ENCODE measurements at regions not wholly inside any gene's neighbourhood (a gene's known extent, or its start where the extent isn't known, plus 50 kb on each side); places are given as distances from the start of the nearest gene placed in this dataset.
A peak's percentile ranks its signal among the peaks of the same experiment; 100 is the strongest.

- H3K36me3 ChIP-seq, result no peaks in the 10 kb centered on the region
Measured at GRCh38 chr7:96833676-96834453, 124.2 kb upstream of the SEM1 start.

GRCh38 chr7:96836456-96836855 is 126.8 kb upstream of the SEM1 start:
- Histone ChIP-seq H3K36me3 (no peaks in the 10 kb centered on the region), H3K27me3 (replicated peaks; ENCODE audit: insufficient read depth) (no peaks in the 10 kb centered on the region), H3K4me1 (ENCODE audit: control insufficient read depth in 1 of 2, low read depth in 2 of 2) (peaks cover 3 to 13% of the 10 kb centered on the region in 2 donors), H3K27ac (no peak overlapping the region), H3K9me3 (no peaks in the 10 kb centered on the region), H3K4me3 (peak overlapping the region; percentile 12)
- no peak for TF ChIP-seq CTCF (IDR thresholded peaks at IDR 0.05)
- ATAC-seq (ENCODE audit: insufficient number of reproducible peaks, low FRiP score, low read depth), result no peak
- DNase-seq (ENCODE audit: low spot score), result no peak

More at GRCh38 chr7:96833676-96834453, 124.2 kb upstream of the SEM1 start:
- no peak for DNase-seq (ENCODE audit: low spot score)
- Histone ChIP-seq H3K4me3 (no peak overlapping the region), H3K4me1 (ENCODE audit: control insufficient read depth in 1 of 2, low read depth in 2 of 2) (peaks cover 3 to 13% of the 10 kb centered on the region in 2 donors), H3K27ac (no peak overlapping the region), H3K9me3 (no peaks in the 10 kb centered on the region), H3K27me3 (replicated peaks; ENCODE audit: insufficient read depth) (no peaks in the 10 kb centered on the region)
- no peak for TF ChIP-seq CTCF (IDR thresholded peaks at IDR 0.05)
- ATAC-seq (ENCODE audit: insufficient number of reproducible peaks, low FRiP score, low read depth), result no peak

GRCh38 chr7:96837593-96837992 is 127.9 kb upstream of the SEM1 start:
- Histone ChIP-seq H3K4me3 (no peak overlapping the region), H3K9me3 (no peaks in the 10 kb centered on the region), H3K27me3 (replicated peaks; ENCODE audit: insufficient read depth) (no peaks in the 10 kb centered on the region), H3K27ac (no peak overlapping the region), H3K4me1 (ENCODE audit: control insufficient read depth in 1 of 2, low read depth in 2 of 2) (peaks cover 3 to 13% of the 10 kb centered on the region in 2 donors), H3K36me3 (no peaks in the 10 kb centered on the region)
- no peak for TF ChIP-seq CTCF (IDR thresholded peaks at IDR 0.05)
- DNase-seq (ENCODE audit: low spot score), result no peak
- ATAC-seq (ENCODE audit: insufficient number of reproducible peaks, low FRiP score, low read depth), result no peak

DNA sequence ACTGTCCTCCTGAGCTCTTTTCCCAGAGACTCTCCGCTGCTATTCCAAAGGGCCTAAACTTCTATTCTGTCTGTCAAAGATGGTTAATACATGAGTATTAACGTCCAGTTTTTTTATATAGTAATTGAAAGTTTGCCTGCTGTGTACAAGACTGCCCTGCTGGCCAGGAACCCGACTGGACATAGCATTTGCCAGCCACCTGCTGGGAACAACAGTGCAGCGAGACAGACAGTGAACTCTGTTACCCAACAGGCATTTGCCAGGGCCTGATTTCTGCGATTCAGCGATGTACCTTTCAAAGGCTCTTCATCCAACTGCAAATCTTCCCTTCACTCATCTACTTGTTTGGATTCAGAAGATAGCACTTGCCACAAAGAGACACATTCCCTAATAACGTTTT is 128.8 kb upstream of the SEM1 start:
- Histone ChIP-seq H3K27me3 (replicated peaks; ENCODE audit: insufficient read depth) (no peaks in the 10 kb centered on the region), H3K36me3 (no peaks in the 10 kb centered on the region), H3K4me3 (no peak overlapping the region), H3K4me1 (ENCODE audit: control insufficient read depth in 1 of 2, low read depth in 2 of 2) (peaks cover 2 to 13% of the 10 kb centered on the region in 2 donors), H3K9me3 (no peaks in the 10 kb centered on the region), H3K27ac (no peak overlapping the region)
- no peak for TF ChIP-seq CTCF (IDR thresholded peaks at IDR 0.05)
- DNase-seq (ENCODE audit: low spot score), result no peak
- ATAC-seq (ENCODE audit: insufficient number of reproducible peaks, low FRiP score, low read depth), result no peak

- ATAC-seq (ENCODE audit: insufficient number of reproducible peaks, low FRiP score, low read depth) (no peak), DNase-seq (ENCODE audit: low spot score) (no peak)
- H3K36me3 ChIP-seq, result no peaks in the 10 kb centered on the region
- no peak for TF ChIP-seq CTCF (IDR thresholded peaks at IDR 0.05)
- no peaks in the 10 kb centered on the region for H3K9me3 ChIP-seq
- H3K4me1 ChIP-seq (ENCODE audit: control insufficient read depth in 1 of 2, low read depth in 2 of 2), result no peaks in the 10 kb centered on the region
- H3K4me3 ChIP-seq, result no peak overlapping the region
- no peaks in the 10 kb centered on the region for H3K27me3 ChIP-seq (replicated peaks; ENCODE audit: insufficient read depth)
- no peak overlapping the region for H3K27ac ChIP-seq
Measured at GRCh38 chr7:96855139-96855538, 145.5 kb upstream of the SEM1 start.

Measured in thoracic aorta (tissue), 2 donors.